ENCODE measurements at regions not wholly inside any gene's neighbourhood (a gene's known extent, or its start where the extent isn't known, plus 50 kb on each side); places are given as distances from the start of the nearest gene placed in this dataset.

DNA sequence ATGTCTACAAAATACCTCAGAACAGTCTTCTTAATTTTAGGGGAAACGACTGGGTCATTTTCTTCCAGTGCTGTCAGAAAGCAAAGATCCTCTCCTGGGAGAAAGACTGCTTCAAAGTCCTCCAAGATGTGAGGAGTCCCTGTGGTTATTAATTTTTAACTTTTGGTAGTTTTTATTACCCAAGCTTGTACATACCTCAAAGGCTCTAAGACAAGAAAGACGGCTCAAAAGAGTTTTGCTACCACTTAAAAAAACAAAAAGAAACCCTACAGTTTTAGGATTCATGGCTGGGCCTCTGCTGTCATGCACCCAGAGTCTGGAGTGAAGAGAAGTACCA is 56.1 kb upstream of the APCDD1L start:
- H4K8ac ChIP-seq (ENCODE audit: low read depth in 2 of 2, low read length in 2 of 2) = peak overlapping the region; percentile 40 to 93; a peak in 3 of 4 replicates
- intact Hi-C loops (cut with micrococcal nuclease) (loop anchor here (5.0 kb wide), 1 partner anchor 81 kb away; the partner anchor contains the start of gene STX16), dilution Hi-C loops (cut with HindIII; ENCODE audit: low sequenced_read_pairs, unreplicated experiment) (no loop called here), in situ Hi-C loops (cut with MboI; ENCODE audit: low sequenced_read_pairs) (no loop called here)
- peaks cover 13% of the 10 kb centered on the region for H3K4me1 ChIP-seq (ENCODE audit: control insufficient read depth, insufficient read depth, low read length)
- CTCF ChIA-PET = no interaction called here
- 0 out of 2 replicates have a peak overlapping the region, but pooled peaks have one; percentile 13 for H3K9ac ChIP-seq (ENCODE audit: low read depth, low read length)
- H4K91ac ChIP-seq (ENCODE audit: insufficient read depth, low read depth, low read length) = peak overlapping the region; percentile 85
- H3K27me3 ChIP-seq (ENCODE audit: control insufficient read depth, insufficient read depth, low read length) = peaks cover 1% of the 10 kb centered on the region; the same call in 1 of the 2 replicates
- peak overlapping the region; percentile 35; the same call in 1 of the 2 replicates for H3K56ac ChIP-seq (ENCODE audit: extremely low read depth, insufficient read depth, low read length)
- no peak overlapping the region for H2AFZ ChIP-seq (replicated peaks; ENCODE audit: low read length, poor library complexity)
- H2BK20ac ChIP-seq (ENCODE audit: low read depth, low read length) = peak overlapping the region; percentile 92
- ATAC-seq (ENCODE audit: low read depth) = no peak
- H4K5ac ChIP-seq (ENCODE audit: low read depth, low read length) = peak overlapping the region; percentile 53
- POLR2A ChIA-PET (ENCODE audit: unreplicated experiment) = interaction anchor here (1.0 kb wide), 1 partner anchor 16 kb away, joined by 4 read pairs; no protein-coding TSS in a partner anchor
- H3K9me1 ChIP-seq (ENCODE audit: insufficient read depth, low read length) = 0 out of 2 replicates have a peak, but pooled peaks cover 7% of the 10 kb centered on the region
- peak overlapping the region; percentile 21 for H3K4me2 ChIP-seq (ENCODE audit: low read depth, low read length)
- no peak overlapping the region for H3K4me3 ChIP-seq (ENCODE audit: insufficient read depth, low read depth, low read length)
- H4K20me1 ChIP-seq (ENCODE audit: insufficient read depth, low read length) = no peaks in the 10 kb centered on the region
- no peaks in the 10 kb centered on the region for H3K9me3 ChIP-seq (ENCODE audit: control insufficient read depth, insufficient read depth, low read length)
- peak overlapping the region; percentile 84 for H3K18ac ChIP-seq (ENCODE audit: low read depth, low read length)
- H2BK120ac ChIP-seq (ENCODE audit: low read depth, low read length) = peak overlapping the region; percentile 95
- BruUV-seq (replicated peaks) = no TSS peak
- no peaks in the 10 kb centered on the region; a peak in 1 of 4 replicates for H3K79me1 ChIP-seq (ENCODE audit: low read depth in 1 of 2, low read length in 2 of 2)
- H2AK5ac ChIP-seq (ENCODE audit: low read depth, low read length) = no peak overlapping the region; the same call in 1 of the 2 replicates
- TF ChIP-seq POLR2A (IDR thresholded peaks at IDR 0.05; ENCODE audit: low read depth, low read length) = no peak
- no peak for TF ChIP-seq CEBPB (IDR thresholded peaks at IDR 0.05; ENCODE audit: low read depth, low read length)
- TF ChIP-seq, protein P1, sequence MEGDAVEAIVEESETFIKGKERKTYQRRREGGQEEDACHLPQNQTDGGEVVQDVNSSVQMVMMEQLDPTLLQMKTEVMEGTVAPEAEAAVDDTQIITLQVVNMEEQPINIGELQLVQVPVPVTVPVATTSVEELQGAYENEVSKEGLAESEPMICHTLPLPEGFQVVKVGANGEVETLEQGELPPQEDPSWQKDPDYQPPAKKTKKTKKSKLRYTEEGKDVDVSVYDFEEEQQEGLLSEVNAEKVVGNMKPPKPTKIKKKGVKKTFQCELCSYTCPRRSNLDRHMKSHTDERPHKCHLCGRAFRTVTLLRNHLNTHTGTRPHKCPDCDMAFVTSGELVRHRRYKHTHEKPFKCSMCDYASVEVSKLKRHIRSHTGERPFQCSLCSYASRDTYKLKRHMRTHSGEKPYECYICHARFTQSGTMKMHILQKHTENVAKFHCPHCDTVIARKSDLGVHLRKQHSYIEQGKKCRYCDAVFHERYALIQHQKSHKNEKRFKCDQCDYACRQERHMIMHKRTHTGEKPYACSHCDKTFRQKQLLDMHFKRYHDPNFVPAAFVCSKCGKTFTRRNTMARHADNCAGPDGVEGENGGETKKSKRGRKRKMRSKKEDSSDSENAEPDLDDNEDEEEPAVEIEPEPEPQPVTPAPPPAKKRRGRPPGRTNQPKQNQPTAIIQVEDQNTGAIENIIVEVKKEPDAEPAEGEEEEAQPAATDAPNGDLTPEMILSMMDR (conservative IDR thresholded peaks at IDR 0.05; ENCODE audit: low read depth, low read length) = no peak
- TF ChIP-seq MXI1 (IDR thresholded peaks at IDR 0.05; ENCODE audit: borderline replicate concordance, low read depth, low read length) = no peak
- no peak for TF ChIP-seq BHLHE40 (IDR thresholded peaks at IDR 0.05; ENCODE audit: low read depth, low read length)
- TF ChIP-seq, protein P2, sequence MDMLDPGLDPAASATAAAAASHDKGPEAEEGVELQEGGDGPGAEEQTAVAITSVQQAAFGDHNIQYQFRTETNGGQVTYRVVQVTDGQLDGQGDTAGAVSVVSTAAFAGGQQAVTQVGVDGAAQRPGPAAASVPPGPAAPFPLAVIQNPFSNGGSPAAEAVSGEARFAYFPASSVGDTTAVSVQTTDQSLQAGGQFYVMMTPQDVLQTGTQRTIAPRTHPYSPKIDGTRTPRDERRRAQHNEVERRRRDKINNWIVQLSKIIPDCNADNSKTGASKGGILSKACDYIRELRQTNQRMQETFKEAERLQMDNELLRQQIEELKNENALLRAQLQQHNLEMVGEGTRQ (IDR thresholded peaks at IDR 0.05; ENCODE audit: low read depth, low read length) = no peak
- TF ChIP-seq SMC3 (IDR thresholded peaks at IDR 0.05; ENCODE audit: low read depth, low read length) = no peak
- TF ChIP-seq RAD21 (IDR thresholded peaks at IDR 0.05; ENCODE audit: low read length) = no peak
- no peak for TF ChIP-seq RCOR1 (IDR thresholded peaks at IDR 0.05; ENCODE audit: insufficient replicate concordance, low read length)
- TF ChIP-seq MAFK (IDR thresholded peaks at IDR 0.05; ENCODE audit: low read depth, low read length) = no peak
- no peak for TF ChIP-seq CHD1 (IDR thresholded peaks at IDR 0.05; ENCODE audit: low read depth, low read length)
- no peak for TF ChIP-seq RFX5 (IDR thresholded peaks at IDR 0.05; ENCODE audit: low read depth, low read length)
- no peak for TF ChIP-seq NFE2L2 (IDR thresholded peaks at IDR 0.05; ENCODE audit: low read depth, low read length)
- TF ChIP-seq, protein P3, sequence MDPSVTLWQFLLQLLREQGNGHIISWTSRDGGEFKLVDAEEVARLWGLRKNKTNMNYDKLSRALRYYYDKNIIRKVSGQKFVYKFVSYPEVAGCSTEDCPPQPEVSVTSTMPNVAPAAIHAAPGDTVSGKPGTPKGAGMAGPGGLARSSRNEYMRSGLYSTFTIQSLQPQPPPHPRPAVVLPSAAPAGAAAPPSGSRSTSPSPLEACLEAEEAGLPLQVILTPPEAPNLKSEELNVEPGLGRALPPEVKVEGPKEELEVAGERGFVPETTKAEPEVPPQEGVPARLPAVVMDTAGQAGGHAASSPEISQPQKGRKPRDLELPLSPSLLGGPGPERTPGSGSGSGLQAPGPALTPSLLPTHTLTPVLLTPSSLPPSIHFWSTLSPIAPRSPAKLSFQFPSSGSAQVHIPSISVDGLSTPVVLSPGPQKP (IDR thresholded peaks at IDR 0.05; ENCODE audit: borderline replicate concordance, low read depth, low read length) = no peak
- TF ChIP-seq MAZ (IDR thresholded peaks at IDR 0.05; ENCODE audit: borderline replicate concordance, low read depth, low read length) = no peak
- TF ChIP-seq FOS (IDR thresholded peaks at IDR 0.05; ENCODE audit: low read depth, low read length) = no peak
- peak overlapping the region; percentile 87; the same call in 1 of the 2 replicates for H3K27ac ChIP-seq (ENCODE audit: insufficient read depth, low read length)
- no peak for DNase-seq
- peak overlapping the region; percentile 72 for H3K23ac ChIP-seq (ENCODE audit: low read depth, low read length)
- H2BK15ac ChIP-seq (ENCODE audit: low read depth, low read length) = peak overlapping the region; percentile 69
- H3K4ac ChIP-seq (ENCODE audit: low read depth, low read length) = peak overlapping the region; percentile 87
- no CpG with 5 or more reads among the region's 2 CpGs for WGBS, 2 experiments (ENCODE audit: extremely low coverage in 2 of 2, insufficient read length in 1 of 2)
- no peaks in the 10 kb centered on the region for H3K36me3 ChIP-seq (ENCODE audit: control insufficient read depth, insufficient read depth, low read length)
- H3K14ac ChIP-seq (replicated peaks; ENCODE audit: low read depth, low read length) = peak overlapping the region; percentile 53; the same call in 1 of the 2 replicates
- H2BK5ac ChIP-seq (ENCODE audit: low read depth, low read length, poor library complexity, severe bottlenecking) = peak overlapping the region; percentile 90
- H2AK9ac ChIP-seq (replicated peaks; ENCODE audit: low read depth, low read length, poor library complexity) = no peak overlapping the region

Measured in IMR-90 (cell line).